ENCODE measurements at regions not wholly inside any gene's neighbourhood (a gene's known extent, or its start where the extent isn't known, plus 50 kb on each side); places are given as distances from the start of the nearest gene placed in this dataset.

GRCh38 chr1:34330061-34330460 lies 153.4 kb downstream of the C1orf94 start:
- no peak for TF ChIP-seq CTCF (IDR thresholded peaks at IDR 0.05; ENCODE audit: borderline replicate concordance, extremely low read depth, low read length, poor library complexity, severe bottlenecking)
- TF ChIP-seq EZH2 (IDR thresholded peaks at IDR 0.05; ENCODE audit: borderline replicate concordance, low read depth, low read length, severe bottlenecking) = no peak

Measured in DND-41 (cell line).